AG09319 (cell line): ENCODE measurements at regions not wholly inside any gene's neighbourhood (a gene's known extent, or its start where the extent isn't known, plus 50 kb on each side); places are given as distances from the start of the nearest gene placed in this dataset.

ENCODE experiments used
- DNase-seq: peaks from one replicate; pipeline ENCODE4 v3.0.0-alpha.2; 2010; ENCODE audit warnings: low read depth; ENCODE audit errors: extremely low read depth
- CTCF ChIP-seq: IDR thresholded peaks from 2 replicates; pipeline ENCODE4 v1.5.1; 2011; ENCODE audit warnings: low read depth, mild to moderate bottlenecking, inconsistent platforms, low read length, moderate library complexity

GRCh38 chr17:27237890-27238289 lies 56.0 kb upstream of the WSB1 start:
- no peak for DNase-seq
- no peak for TF ChIP-seq CTCF

GRCh38 chr17:27239046-27239445 lies 54.9 kb upstream of the WSB1 start:
- TF ChIP-seq CTCF, result no peak
- DNase-seq, result no peak

GRCh38 chr17:27239584-27239983 lies 54.3 kb upstream of the WSB1 start:
- DNase-seq, result no peak
- no peak for TF ChIP-seq CTCF

- TF ChIP-seq CTCF, result no peak
- DNase-seq, result no peak
Observed at GRCh38 chr17:27240086-27240801, 53.7 kb upstream of the WSB1 start.

GRCh38 chr17:27240802-27241155 lies 53.1 kb upstream of the WSB1 start:
- no peak for TF ChIP-seq CTCF
- DNase-seq, result no peak

- no peak for DNase-seq
- TF ChIP-seq CTCF, result no peak
Observed at GRCh38 chr17:27241346-27241946, 52.5 kb upstream of the WSB1 start.

- no peak for DNase-seq
- no peak for TF ChIP-seq CTCF
Observed at GRCh38 chr17:27242951-27243350, 51.0 kb upstream of the WSB1 start.
